Sigmoid colon (tissue), 6 donors: ENCODE measurements at regions not wholly inside any gene's neighbourhood (a gene's known extent, or its start where the extent isn't known, plus 50 kb on each side); places are given as distances from the start of the nearest gene placed in this dataset.

ENCODE experiments used
- DNase-seq: peaks from one replicate; pipeline ENCODE4 v3.0.0-alpha.2; 2019
- H3K27ac ChIP-seq, 4 donors: fragments of 200-600 bp; sonication (generic); one replicate each; pipeline ENCODE4 v1.5.1; 2016 to 2019; ENCODE audit warnings: mild to moderate bottlenecking in 1 of 4
- H3K27me3 ChIP-seq, 3 donors: fragments of 200-600 bp; sonication (generic); one replicate each; pipeline ENCODE4 v1.5.1; 2019; ENCODE audit warnings: mild to moderate bottlenecking in 1 of 3
- H3K36me3 ChIP-seq, 4 donors: fragments of 200-600 bp; sonication (generic); one replicate each; pipeline ENCODE4 v1.5.1; 2016 to 2019
- H3K4me1 ChIP-seq, 4 donors: fragments of 200-600 bp; sonication (generic); one replicate each; pipeline ENCODE4 v1.5.1; 2017 to 2019
- H3K4me3 ChIP-seq, 4 donors: fragments of 200-600 bp; sonication (generic); one replicate each; pipeline ENCODE4 v1.5.1; 2017 to 2019; ENCODE audit warnings: mild to moderate bottlenecking in 2 of 4, moderate library complexity in 1 of 4
- H3K9me3 ChIP-seq, 4 donors: fragments of 200-600 bp in 3 of 4; sonication (generic) in 3 of 4; one replicate each; pipeline versions ENCODE4 v1.5.1 to v1.6.1; 2013 to 2019
- EP300 ChIP-seq, 4 donors: sonication (generic); formaldehyde crosslinking; IDR thresholded peaks; one replicate each; pipeline ENCODE4 v1.6.1; 2017; ENCODE audit warnings: antibody characterized with exemption in 4 of 4
- POLR2A ChIP-seq, 2 donors: fragments of 450-650 bp; IDR thresholded peaks; one replicate each; pipeline ENCODE4 v1.6.1; 2016; ENCODE audit warnings: antibody characterized with exemption in 2 of 2, mild to moderate bottlenecking in 2 of 2, moderate library complexity in 2 of 2
- POLR2AphosphoS5 ChIP-seq, 4 donors: sonication (generic); formaldehyde crosslinking; IDR thresholded peaks; one replicate each; pipeline ENCODE4 v1.6.1; 2017; ENCODE audit warnings: antibody characterized with exemption in 4 of 4
- WGBS, 2 donors: extraction: QIAGEN DNeasy Blood & Tissue Kit; methylation state at CpG; one replicate each; pipeline ENCODE4 v1.1.7; 2013; 5-methylcytosine and 5-hydroxymethylcytosine counted together
- intact Hi-C: fragments of 100-400 bp; cut with DNase I; formaldehyde crosslinking; loops from one replicate; pipeline ENCODE4 v1.15.1; 2023
- TF ChIP-seq, protein P1 (sequence below), 4 experiments: fragments of 450-650 bp in 3 of 4; fragments of 200-600 bp in 1 of 4; IDR thresholded peaks; one replicate each; pipeline ENCODE4 v1.5.1; 2016 to 2019; ENCODE audit warnings: antibody characterized with exemption in 4 of 4, mild to moderate bottlenecking in 3 of 4, moderate library complexity in 2 of 4
- donor health status: healthy with polysubstance abuse.
- donor health status: healthy.

DNA sequence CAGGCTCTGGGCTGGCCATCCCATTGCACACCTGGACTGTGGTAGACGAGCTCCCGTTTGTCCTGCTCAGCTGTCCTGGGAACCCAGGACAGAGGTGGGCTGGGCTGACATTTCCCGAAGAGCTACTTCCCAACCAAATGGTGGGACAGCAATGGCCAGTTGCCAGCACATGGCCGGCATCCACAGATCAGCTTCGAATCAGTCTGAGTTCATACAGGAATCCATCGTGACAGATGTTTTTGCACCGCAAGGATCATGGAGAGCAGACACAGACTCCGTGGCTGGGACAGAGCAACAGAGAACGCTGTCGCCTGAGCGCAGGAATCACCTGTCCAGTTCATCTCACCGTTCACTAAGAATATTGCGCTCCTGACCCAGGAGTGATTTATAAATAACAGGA is 198.5 kb downstream of the TTLL2 start:
- 90 to 93% methylated on average over 13 of the region's 13 CpGs for WGBS, 2 donors
- H3K27me3 ChIP-seq, result no peaks in the 10 kb centered on the region
- no peak overlapping the region for H3K4me3 ChIP-seq
- no peaks in the 10 kb centered on the region for H3K4me1 ChIP-seq
- no peaks in the 10 kb centered on the region for H3K36me3 ChIP-seq
- H3K27ac ChIP-seq, result no peak overlapping the region
- DNase-seq, result no peak
- TF ChIP-seq EP300 (IDR thresholded peaks at IDR 0.05) (no peak), POLR2A (IDR thresholded peaks at IDR 0.05) (no peak), POLR2AphosphoS5 (IDR thresholded peaks at IDR 0.05) (no peak)
- TF ChIP-seq, protein P1, sequence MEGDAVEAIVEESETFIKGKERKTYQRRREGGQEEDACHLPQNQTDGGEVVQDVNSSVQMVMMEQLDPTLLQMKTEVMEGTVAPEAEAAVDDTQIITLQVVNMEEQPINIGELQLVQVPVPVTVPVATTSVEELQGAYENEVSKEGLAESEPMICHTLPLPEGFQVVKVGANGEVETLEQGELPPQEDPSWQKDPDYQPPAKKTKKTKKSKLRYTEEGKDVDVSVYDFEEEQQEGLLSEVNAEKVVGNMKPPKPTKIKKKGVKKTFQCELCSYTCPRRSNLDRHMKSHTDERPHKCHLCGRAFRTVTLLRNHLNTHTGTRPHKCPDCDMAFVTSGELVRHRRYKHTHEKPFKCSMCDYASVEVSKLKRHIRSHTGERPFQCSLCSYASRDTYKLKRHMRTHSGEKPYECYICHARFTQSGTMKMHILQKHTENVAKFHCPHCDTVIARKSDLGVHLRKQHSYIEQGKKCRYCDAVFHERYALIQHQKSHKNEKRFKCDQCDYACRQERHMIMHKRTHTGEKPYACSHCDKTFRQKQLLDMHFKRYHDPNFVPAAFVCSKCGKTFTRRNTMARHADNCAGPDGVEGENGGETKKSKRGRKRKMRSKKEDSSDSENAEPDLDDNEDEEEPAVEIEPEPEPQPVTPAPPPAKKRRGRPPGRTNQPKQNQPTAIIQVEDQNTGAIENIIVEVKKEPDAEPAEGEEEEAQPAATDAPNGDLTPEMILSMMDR (IDR thresholded peaks at IDR 0.05), result no peak
- intact Hi-C loops, result no loop called here
- no peaks in the 10 kb centered on the region for H3K9me3 ChIP-seq

DNA sequence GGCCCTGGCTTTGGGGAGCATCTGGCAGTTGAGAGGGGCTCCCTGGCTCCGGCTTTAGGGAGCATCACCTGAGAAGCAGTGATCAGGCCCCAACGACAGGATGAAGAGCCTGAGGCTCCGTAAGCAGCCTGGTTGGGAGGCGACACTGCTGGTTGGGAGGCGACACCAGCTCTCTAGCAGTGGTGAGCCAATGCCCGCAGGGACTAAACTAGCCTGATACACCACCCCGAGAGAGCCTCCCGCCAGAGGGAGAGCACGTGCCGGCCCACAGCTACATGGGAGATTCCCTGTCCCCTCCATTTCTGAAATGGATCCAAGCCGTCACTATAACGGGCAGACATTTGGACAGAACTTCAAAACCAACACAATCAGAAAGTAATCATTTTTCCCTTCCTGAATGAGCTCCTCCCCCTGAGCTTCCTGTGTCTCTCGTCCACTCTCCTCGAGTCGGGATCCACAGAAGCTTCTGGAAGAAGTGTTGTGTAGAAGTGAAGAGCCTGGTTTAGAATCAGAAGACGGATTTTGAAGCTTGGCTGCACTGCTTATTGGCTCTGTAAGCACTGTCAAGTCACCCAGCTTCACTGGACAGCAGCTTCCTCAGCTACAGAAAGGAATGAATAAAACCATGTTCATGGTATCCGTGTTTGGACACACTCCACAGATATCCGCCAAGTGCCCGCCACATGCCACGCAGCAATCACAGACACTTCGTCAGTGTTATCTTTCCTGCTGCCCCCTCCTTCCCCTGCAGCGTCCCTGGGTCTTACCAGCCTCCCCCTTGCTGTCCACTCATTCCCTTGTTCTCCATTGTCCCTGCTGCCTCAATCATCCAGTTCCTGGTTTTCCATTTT is 199.6 kb downstream of the TTLL2 start:
- DNase-seq, result no peak
- TF ChIP-seq EP300 (IDR thresholded peaks at IDR 0.05) (no peak), POLR2AphosphoS5 (IDR thresholded peaks at IDR 0.05) (no peak), POLR2A (IDR thresholded peaks at IDR 0.05) (no peak)
- TF ChIP-seq, protein P1 (IDR thresholded peaks at IDR 0.05), result no peak
- intact Hi-C loops, result no loop called here
- Histone ChIP-seq H3K27ac (no peak overlapping the region), H3K36me3 (no peaks in the 10 kb centered on the region), H3K27me3 (no peaks in the 10 kb centered on the region), H3K4me1 (no peaks in the 10 kb centered on the region), H3K9me3 (no peaks in the 10 kb centered on the region), H3K4me3 (no peak overlapping the region)
- WGBS, 2 donors, result 82 to 83% methylated on average over 22 of the region's 22 CpGs

DNA sequence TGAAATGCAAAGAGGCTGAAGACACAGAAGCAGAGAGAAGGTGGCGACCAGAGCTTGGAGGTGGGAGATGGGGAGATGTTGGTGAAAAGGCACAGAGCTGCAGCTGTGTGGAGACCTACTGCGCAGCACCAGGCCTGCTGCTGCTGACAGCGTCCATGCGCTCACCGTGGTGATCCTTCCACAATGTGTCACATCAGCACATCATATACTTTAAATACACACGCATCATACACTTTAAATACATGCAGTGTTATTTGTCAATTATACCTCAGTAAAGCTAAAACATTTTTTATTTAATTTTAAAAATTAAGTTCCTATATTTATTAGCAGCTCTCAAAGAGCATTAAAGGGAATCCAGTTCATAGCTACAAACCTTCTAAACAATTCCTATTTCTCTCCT is 200.9 kb downstream of the TTLL2 start:
- 92 to 97% methylated on average over 6 of the region's 6 CpGs for WGBS, 2 donors
- intact Hi-C loops, result no loop called here
- no peak for DNase-seq

DNA sequence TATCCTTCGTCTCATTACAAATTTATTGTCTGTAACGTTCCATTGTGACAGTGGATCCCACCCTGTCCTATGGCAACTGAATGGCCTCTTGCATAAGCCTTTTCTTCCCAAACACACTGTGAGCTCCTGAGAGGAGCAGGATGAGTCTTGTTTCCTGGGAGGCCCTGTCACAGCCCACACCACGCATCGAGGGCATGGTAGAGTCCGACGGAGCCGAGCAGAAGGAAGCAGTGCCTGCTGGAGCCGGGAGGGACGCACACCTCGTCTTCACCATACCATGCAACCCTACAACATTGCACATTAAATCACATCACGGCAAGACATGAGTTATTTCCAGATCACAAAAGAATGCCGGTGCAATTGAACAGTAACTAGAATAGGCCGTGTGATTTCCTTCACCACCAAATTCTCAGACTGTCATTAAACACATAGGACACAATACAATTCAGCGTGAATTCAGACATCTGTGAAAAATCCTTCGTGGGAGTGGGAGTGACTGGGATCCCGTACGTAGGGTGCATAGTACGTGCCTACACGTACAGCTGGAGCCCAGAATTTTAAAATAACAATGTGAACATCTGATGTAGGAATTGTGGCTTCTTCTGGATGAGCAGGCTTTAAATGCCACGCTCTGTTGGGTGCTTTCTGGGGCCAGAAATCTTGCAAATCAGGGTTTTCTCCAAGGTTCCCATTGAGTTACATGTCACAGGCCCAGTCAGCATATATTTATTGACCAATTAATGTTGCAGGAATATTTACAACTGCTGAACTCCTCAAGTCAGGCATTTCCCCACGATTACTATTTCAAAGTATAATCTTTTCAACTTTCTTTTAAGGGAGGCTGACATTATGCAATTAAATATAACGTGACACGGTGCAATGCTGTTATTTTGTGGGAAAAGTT is 201.8 kb downstream of the TTLL2 start:
- Histone ChIP-seq H3K4me3 (no peak overlapping the region), H3K36me3 (no peaks in the 10 kb centered on the region), H3K4me1 (no peaks in the 10 kb centered on the region), H3K27me3 (peaks cover 0 to 11% (median 0%) of the 10 kb centered on the region in 3 donors), H3K27ac (no peak overlapping the region), H3K9me3 (no peaks in the 10 kb centered on the region)
- DNase-seq, result no peak
- TF ChIP-seq POLR2A (IDR thresholded peaks at IDR 0.05), result no peak
- no peak for TF ChIP-seq POLR2AphosphoS5 (IDR thresholded peaks at IDR 0.05)
- no peak for TF ChIP-seq EP300 (IDR thresholded peaks at IDR 0.05)
- TF ChIP-seq, protein P1 (IDR thresholded peaks at IDR 0.05), result no peak
- 85 to 93% methylated on average over 23 of the region's 23 CpGs for WGBS, 2 donors
- intact Hi-C loops, result no loop called here

More for the DNA sequence above, 200.9 kb downstream of the TTLL2 start:
- Histone ChIP-seq H3K27me3 (peaks cover 0 to 1% (median 0%) of the 10 kb centered on the region in 3 donors), H3K27ac (no peak overlapping the region), H3K4me3 (no peak overlapping the region), H3K36me3 (no peaks in the 10 kb centered on the region), H3K4me1 (no peaks in the 10 kb centered on the region), H3K9me3 (no peaks in the 10 kb centered on the region)
- TF ChIP-seq EP300 (IDR thresholded peaks at IDR 0.05) (no peak), POLR2A (IDR thresholded peaks at IDR 0.05) (no peak), POLR2AphosphoS5 (IDR thresholded peaks at IDR 0.05) (no peak)
- TF ChIP-seq, protein P1 (IDR thresholded peaks at IDR 0.05), result no peak
